ENCODE measurements at regions not wholly inside any gene's neighbourhood (a gene's known extent, or its start where the extent isn't known, plus 50 kb on each side); places are given as distances from the start of the nearest gene placed in this dataset.

GRCh38 chr11:123314972-123315371 is 115.1 kb upstream of the GRAMD1B start:
- peaks cover 21% of the 10 kb centered on the region for H3K4me1 Mint-ChIP-seq
- ATAC-seq, result no peak
- H3K27me3 Mint-ChIP-seq (ENCODE audit: insufficient read depth, low read depth, poor library complexity), result peaks cover 4% of the 10 kb centered on the region
- peaks cover 22% of the 10 kb centered on the region for H3K4me1 ChIP-seq (ENCODE audit: insufficient read depth)
- H3K27ac Mint-ChIP-seq, result no peak overlapping the region
- DNase-seq (ENCODE audit: low spot score), result no peak
- H3K4me3 ChIP-seq, result no peak overlapping the region
- H4K20me1 ChIP-seq (replicated peaks; ENCODE audit: insufficient read depth), result no peaks in the 10 kb centered on the region
- H3K4me3 Mint-ChIP-seq, result no peak overlapping the region
- H2AFZ ChIP-seq, result peak overlapping the region; percentile 78
- no peaks in the 10 kb centered on the region for H3K27me3 ChIP-seq (ENCODE audit: insufficient read depth)
- H3K79me2 ChIP-seq (replicated peaks; ENCODE audit: insufficient read depth), result no peaks in the 10 kb centered on the region
- H3K9me2 ChIP-seq (ENCODE audit: insufficient read depth), result peaks cover 5% of the 10 kb centered on the region; the same call in 1 of the 2 replicates
- H3F3A ChIP-seq (replicated peaks; ENCODE audit: low read depth), result no peaks in the 10 kb centered on the region; the same call in 1 of the 2 replicates
- H3K9me3 Mint-ChIP-seq, result no peaks in the 10 kb centered on the region; the same call in 2 of the 3 replicates
- TF ChIP-seq ZNF462 (CRISPR knock-in tag; IDR thresholded peaks at IDR 0.05), result no peak
- no peak for TF ChIP-seq NANOG (IDR thresholded peaks at IDR 0.05; ENCODE audit: borderline replicate concordance)
- no peak for TF ChIP-seq REST (IDR thresholded peaks at IDR 0.05; ENCODE audit: unreplicated experiment)
- TF ChIP-seq CREB1 (CRISPR knock-in tag; IDR thresholded peaks at IDR 0.05; ENCODE audit: low read depth), result no peak
- TF ChIP-seq ETS1 (IDR thresholded peaks at IDR 0.05), result no peak
- no peak for TF ChIP-seq ZNF114 (CRISPR knock-in tag; IDR thresholded peaks at IDR 0.05)
- TF ChIP-seq POLR2AphosphoS5 (IDR thresholded peaks at IDR 0.05; ENCODE audit: low read depth), result no peak
- no peak for TF ChIP-seq EZH2phosphoT487 (IDR thresholded peaks at IDR 0.05; ENCODE audit: unreplicated experiment)
- no peak for TF ChIP-seq STAT1 (IDR thresholded peaks at IDR 0.05; ENCODE audit: unreplicated experiment)
- H3K4me2 ChIP-seq, result no peak overlapping the region
- no peak overlapping the region for H3K27ac ChIP-seq (ENCODE audit: low read depth)
- no peaks in the 10 kb centered on the region for H3K36me3 ChIP-seq (ENCODE audit: insufficient read depth)
- H3K36me3 Mint-ChIP-seq (ENCODE audit: low read depth), result no peaks in the 10 kb centered on the region
